ENCODE measurements at regions not wholly inside any gene's neighbourhood (a gene's known extent, or its start where the extent isn't known, plus 50 kb on each side); places are given as distances from the start of the nearest gene placed in this dataset.

DNA sequence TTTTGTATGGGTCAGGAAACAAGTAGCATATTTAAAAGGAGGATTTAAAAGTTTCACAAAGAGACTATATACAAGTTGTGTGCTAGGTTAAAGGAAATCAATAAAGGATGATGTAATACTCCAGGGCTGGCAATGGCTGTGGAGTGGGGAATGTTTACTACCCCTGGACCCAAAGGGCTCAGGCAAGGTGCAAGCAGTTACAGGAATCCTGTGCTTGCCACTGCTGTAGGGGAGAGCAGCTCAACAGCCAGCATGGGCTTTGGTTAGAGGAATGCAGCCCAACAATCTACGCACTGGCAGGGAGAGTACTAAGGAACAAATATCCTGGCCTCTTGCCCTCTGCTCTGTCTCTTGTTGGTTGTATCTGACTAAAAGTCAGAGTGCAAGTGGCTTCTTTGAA, 1642.2 kb downstream of the KHDRBS2 start:
- TF ChIP-seq, protein P1, sequence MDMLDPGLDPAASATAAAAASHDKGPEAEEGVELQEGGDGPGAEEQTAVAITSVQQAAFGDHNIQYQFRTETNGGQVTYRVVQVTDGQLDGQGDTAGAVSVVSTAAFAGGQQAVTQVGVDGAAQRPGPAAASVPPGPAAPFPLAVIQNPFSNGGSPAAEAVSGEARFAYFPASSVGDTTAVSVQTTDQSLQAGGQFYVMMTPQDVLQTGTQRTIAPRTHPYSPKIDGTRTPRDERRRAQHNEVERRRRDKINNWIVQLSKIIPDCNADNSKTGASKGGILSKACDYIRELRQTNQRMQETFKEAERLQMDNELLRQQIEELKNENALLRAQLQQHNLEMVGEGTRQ (CRISPR knock-in tag; IDR thresholded peaks at IDR 0.05), result no peak
- no peak for TF ChIP-seq JUN (CRISPR knock-in tag; IDR thresholded peaks at IDR 0.05)
- TF ChIP-seq, protein P2, sequence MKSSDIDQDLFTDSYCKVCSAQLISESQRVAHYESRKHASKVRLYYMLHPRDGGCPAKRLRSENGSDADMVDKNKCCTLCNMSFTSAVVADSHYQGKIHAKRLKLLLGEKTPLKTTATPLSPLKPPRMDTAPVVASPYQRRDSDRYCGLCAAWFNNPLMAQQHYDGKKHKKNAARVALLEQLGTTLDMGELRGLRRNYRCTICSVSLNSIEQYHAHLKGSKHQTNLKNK (CRISPR knock-in tag; IDR thresholded peaks at IDR 0.05), result no peak
- TF ChIP-seq, protein P3, sequence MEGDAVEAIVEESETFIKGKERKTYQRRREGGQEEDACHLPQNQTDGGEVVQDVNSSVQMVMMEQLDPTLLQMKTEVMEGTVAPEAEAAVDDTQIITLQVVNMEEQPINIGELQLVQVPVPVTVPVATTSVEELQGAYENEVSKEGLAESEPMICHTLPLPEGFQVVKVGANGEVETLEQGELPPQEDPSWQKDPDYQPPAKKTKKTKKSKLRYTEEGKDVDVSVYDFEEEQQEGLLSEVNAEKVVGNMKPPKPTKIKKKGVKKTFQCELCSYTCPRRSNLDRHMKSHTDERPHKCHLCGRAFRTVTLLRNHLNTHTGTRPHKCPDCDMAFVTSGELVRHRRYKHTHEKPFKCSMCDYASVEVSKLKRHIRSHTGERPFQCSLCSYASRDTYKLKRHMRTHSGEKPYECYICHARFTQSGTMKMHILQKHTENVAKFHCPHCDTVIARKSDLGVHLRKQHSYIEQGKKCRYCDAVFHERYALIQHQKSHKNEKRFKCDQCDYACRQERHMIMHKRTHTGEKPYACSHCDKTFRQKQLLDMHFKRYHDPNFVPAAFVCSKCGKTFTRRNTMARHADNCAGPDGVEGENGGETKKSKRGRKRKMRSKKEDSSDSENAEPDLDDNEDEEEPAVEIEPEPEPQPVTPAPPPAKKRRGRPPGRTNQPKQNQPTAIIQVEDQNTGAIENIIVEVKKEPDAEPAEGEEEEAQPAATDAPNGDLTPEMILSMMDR (IDR thresholded peaks at IDR 0.05), result no peak
- no peak for TF ChIP-seq ZNF121 (CRISPR knock-in tag; IDR thresholded peaks at IDR 0.05)
- no peak for TF ChIP-seq OVOL2 (CRISPR knock-in tag; IDR thresholded peaks at IDR 0.05; ENCODE audit: borderline replicate concordance)
- TF ChIP-seq, protein P4, sequence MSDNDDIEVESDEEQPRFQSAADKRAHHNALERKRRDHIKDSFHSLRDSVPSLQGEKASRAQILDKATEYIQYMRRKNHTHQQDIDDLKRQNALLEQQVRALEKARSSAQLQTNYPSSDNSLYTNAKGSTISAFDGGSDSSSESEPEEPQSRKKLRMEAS (CRISPR knock-in tag; IDR thresholded peaks at IDR 0.05), result no peak
- no peak for TF ChIP-seq NFYB (CRISPR knock-in tag; conservative IDR thresholded peaks at IDR 0.05; ENCODE audit: low read depth)
- no peak for TF ChIP-seq CREM (CRISPR knock-in tag; IDR thresholded peaks at IDR 0.05)
- TF ChIP-seq, protein P5, sequence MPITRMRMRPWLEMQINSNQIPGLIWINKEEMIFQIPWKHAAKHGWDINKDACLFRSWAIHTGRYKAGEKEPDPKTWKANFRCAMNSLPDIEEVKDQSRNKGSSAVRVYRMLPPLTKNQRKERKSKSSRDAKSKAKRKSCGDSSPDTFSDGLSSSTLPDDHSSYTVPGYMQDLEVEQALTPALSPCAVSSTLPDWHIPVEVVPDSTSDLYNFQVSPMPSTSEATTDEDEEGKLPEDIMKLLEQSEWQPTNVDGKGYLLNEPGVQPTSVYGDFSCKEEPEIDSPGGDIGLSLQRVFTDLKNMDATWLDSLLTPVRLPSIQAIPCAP (CRISPR knock-in tag; IDR thresholded peaks at IDR 0.05), result no peak
- no peak for TF ChIP-seq SP1 (CRISPR knock-in tag; conservative IDR thresholded peaks at IDR 0.05)
- TF ChIP-seq NR2C2 (CRISPR knock-in tag; IDR thresholded peaks at IDR 0.05), result no peak
- TF ChIP-seq, protein P6, sequence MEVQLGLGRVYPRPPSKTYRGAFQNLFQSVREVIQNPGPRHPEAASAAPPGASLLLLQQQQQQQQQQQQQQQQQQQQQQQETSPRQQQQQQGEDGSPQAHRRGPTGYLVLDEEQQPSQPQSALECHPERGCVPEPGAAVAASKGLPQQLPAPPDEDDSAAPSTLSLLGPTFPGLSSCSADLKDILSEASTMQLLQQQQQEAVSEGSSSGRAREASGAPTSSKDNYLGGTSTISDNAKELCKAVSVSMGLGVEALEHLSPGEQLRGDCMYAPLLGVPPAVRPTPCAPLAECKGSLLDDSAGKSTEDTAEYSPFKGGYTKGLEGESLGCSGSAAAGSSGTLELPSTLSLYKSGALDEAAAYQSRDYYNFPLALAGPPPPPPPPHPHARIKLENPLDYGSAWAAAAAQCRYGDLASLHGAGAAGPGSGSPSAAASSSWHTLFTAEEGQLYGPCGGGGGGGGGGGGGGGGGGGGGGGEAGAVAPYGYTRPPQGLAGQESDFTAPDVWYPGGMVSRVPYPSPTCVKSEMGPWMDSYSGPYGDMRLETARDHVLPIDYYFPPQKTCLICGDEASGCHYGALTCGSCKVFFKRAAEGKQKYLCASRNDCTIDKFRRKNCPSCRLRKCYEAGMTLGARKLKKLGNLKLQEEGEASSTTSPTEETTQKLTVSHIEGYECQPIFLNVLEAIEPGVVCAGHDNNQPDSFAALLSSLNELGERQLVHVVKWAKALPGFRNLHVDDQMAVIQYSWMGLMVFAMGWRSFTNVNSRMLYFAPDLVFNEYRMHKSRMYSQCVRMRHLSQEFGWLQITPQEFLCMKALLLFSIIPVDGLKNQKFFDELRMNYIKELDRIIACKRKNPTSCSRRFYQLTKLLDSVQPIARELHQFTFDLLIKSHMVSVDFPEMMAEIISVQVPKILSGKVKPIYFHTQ (CRISPR knock-in tag; IDR thresholded peaks at IDR 0.05), result no peak
